Body of pancreas (tissue), 4 donors: ENCODE measurements at regions not wholly inside any gene's neighbourhood (a gene's known extent, or its start where the extent isn't known, plus 50 kb on each side); places are given as distances from the start of the nearest gene placed in this dataset.

Source experiments
- CTCF ChIP-seq, 7 experiments: fragments of 450-650 bp in 4 of 7; fragments of 200-600 bp in 3 of 7; sonication (generic) in 3 of 7; IDR thresholded peaks; one replicate each; pipeline ENCODE4 v1.5.1; 2016 to 2019; ENCODE audit warnings: antibody characterized with exemption in 7 of 7
- POLR2A ChIP-seq, 3 donors: fragments of 450-650 bp; IDR thresholded peaks; one replicate each; pipeline ENCODE4 v1.6.1; 2016; ENCODE audit warnings: antibody characterized with exemption in 3 of 3, mild to moderate bottlenecking in 2 of 3

- no peak for TF ChIP-seq POLR2A (IDR thresholded peaks at IDR 0.05)
- TF ChIP-seq CTCF (IDR thresholded peaks at IDR 0.05) = no peak
Observed at GRCh38 chr7:85341973-85342372, 155.1 kb upstream of the SEMA3D start.
